ENCODE measurements at regions not wholly inside any gene's neighbourhood (a gene's known extent, or its start where the extent isn't known, plus 50 kb on each side); places are given as distances from the start of the nearest gene placed in this dataset.
A peak's percentile ranks its signal among the peaks of the same experiment; 100 is the strongest.
"Not testable (repeated sequence)": the region's sequence is repeated elsewhere in the genome, so short reads cannot be mapped to it uniquely, and the experiment has no call there.

GRCh38 chr12:46522071-46522470, 149.5 kb upstream of the SLC38A2 start:
- DNase-seq (ENCODE audit: low read depth, low spot score): no peak

DNA sequence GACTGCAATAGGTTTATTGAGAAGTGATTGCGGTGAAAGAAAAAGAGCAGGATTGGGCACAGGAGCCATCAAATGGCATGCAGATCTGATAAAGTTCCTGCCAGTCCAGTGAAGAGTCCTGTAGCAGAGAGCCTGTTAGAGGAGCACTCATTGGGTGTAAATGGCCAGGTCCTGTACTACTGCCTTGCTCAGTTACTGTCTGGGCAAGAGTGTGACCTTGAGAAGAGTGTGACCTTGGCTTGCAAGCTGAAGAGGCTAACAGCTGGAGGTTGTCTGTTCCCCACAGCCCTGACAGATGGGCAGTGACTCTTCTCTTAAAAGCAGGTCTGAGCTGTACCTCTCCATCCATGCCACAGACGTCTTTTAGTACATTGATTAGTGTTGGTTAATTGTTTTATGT, 148.6 kb upstream of the SLC38A2 start:
- DNase-seq (ENCODE audit: low read depth, low spot score): no peak

GRCh38 chr12:46519407-46519806, 146.8 kb upstream of the SLC38A2 start:
- DNase-seq (ENCODE audit: low read depth, low spot score): no peak

DNA sequence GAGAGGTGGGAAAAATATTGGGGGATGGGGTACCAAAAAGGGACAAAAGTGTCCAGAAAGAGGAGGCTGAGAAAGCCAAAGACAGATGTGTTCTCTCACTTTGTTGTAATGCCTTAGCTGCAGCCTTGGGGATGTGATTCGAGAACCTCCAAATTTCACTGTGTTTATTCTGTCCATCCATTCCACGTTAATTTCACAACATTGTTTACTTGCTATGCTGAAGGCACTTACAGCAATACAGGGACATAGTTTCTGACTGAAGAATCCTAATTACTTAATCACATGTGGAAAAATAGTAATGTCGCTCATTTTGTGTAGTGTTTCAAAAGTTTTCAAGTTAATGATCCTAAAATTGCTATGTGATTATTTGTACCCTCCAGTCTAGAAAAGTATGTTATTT, 146.2 kb upstream of the SLC38A2 start:
- no peak for DNase-seq (ENCODE audit: low read depth, low spot score)

GRCh38 chr12:46518169-46518568, 145.6 kb upstream of the SLC38A2 start:
- no peak for DNase-seq (ENCODE audit: low read depth, low spot score)

GRCh38 chr12:46517579-46517962, 145.0 kb upstream of the SLC38A2 start:
- no peak for DNase-seq (ENCODE audit: low read depth, low spot score)

- no peak for DNase-seq (ENCODE audit: low read depth, low spot score)
Measured at GRCh38 chr12:46516933-46517578, 144.5 kb upstream of the SLC38A2 start.

DNA sequence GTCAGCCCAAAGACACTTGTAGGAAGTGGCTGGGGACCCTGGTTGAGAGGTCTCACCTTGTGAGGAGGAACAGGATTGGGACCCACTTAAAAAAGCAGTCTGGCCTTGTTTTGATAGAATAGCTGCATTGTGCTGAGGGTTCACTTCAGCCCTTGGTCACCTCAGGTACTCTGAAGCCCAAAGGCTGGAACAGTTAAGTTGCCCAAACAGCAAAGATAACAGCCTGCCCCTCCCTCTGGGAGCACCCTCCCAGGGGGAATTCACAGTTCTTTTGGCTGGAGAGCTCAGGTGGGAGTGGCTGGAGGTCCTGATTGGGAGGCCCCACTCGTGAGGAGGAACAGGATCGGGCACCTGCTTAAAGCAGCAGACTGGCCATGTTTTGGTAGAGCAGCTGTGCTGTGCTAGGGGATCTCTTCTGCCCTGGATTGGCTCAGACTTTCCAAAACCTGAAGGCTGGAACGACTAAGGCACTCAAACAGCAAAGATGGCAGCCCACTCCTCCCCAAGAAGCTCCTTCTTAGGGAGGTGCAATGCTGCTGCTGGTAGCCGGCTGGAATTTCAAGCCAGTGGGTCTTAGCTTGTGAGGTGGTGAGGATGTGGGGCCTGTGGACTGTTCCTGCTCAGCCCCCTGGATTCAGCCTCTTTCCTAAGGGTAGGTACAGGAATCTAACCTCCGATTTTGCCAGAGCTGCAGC, 143.8 kb upstream of the SLC38A2 start:
- DNase-seq (ENCODE audit: low read depth, low spot score): no peak

DNA sequence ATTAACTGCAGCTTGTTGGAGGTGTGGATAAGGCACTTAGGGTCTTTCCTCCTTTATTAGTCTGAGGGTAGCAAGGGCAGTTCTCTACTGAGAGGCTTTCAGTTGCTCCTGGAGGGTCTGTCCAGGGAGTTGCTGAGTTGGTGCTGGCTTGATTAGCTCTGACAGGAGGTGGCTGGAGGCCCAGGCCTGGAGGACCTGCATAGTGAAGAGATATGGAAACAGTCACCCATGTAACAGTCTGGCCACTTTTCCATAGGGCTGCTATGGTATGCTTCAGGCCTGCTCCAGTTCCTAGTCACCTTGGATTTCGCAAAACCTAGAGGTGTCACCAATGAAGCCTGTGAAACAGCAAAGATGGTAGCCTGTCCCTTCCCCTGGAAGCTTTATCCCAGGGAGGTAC, 143.3 kb upstream of the SLC38A2 start:
- DNase-seq (ENCODE audit: low read depth, low spot score): no peak

- no peak for DNase-seq (ENCODE audit: low read depth, low spot score)
Measured at GRCh38 chr12:46514886-46515285, 142.3 kb upstream of the SLC38A2 start.

DNA sequence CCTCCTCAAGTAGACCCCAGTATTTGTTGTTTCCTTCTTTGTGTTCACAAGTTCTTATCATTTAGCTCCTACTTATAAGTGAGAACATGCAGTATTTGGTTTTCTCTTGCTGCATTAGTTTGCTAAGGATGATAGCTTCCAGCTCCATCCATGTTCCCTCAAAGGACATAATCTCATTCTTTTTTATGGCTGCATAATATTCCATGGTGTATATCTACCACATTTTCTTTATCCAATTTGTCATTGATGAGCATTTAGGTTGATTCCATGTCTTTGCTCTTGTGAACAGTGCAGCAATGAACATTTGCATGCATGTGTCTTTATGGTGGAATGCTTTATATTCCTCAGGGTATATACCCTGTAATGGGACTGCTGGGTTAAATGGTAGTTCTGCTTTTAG, 137.7 kb upstream of the SLC38A2 start:
- not testable (repeated sequence) for DNase-seq (ENCODE audit: low read depth, low spot score)

- no peak for DNase-seq (ENCODE audit: low read depth, low spot score)
Measured at GRCh38 chr12:46509135-46509534, 136.6 kb upstream of the SLC38A2 start.

DNA sequence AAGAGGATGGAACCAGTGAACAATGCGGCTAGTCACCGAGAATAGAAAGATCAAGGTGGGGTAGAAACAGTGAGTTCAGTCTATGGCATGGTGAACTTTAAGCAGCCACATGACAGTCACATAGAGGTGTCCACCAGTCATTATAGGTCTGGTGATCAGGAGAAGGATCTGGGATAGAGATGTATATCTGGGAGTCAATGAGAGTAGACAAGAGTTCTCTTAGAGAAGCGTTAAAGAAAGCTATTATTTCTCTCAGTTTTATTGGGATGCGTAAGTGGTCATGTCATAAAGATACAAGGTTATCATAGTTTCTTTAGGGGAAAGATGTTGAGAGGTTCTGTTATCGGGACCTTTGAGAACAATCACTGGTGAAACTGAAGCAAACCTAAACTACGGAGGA, 136.1 kb upstream of the SLC38A2 start:
- no peak for DNase-seq (ENCODE audit: low read depth, low spot score)

DNA sequence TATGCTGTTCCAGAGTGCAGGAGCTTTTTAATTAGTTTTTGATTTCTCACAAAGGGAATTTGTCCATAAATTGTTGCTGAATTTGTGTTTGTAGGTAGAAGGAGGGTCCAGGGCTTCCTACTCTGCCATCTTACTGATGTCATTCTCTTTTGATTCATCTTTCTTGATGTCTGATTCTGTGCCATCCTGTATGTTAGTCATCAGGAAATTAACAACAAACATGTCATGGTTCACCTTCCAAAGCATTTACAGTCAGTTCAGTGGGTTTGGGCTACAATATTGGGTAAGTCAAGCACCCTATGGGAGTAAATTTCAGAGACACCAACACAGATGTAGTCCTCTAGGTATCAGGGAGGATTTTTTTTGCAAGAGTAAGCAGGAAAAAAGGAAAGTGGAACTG, 135.2 kb upstream of the SLC38A2 start:
- no peak for DNase-seq (ENCODE audit: low read depth, low spot score)

DNA sequence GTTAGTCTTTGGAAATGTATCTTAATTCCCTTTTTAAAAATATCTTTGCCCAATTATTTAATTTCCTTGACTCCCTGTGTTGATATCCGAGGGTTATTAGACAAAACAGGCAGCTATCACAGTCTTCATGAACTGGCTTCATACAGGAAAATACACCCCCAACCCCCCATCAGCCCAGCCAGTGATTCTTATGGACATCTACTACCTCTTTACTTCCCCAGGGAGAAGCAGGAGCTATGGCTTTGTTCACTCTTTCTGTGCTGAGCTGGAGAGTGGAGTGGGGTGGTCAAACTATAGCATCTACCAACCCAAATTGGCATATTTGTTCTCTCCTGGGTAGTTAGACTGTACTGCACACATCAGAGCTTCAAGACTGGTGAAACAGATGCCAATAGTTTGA, 134.4 kb upstream of the SLC38A2 start:
- no peak for DNase-seq (ENCODE audit: low read depth, low spot score)

DNA sequence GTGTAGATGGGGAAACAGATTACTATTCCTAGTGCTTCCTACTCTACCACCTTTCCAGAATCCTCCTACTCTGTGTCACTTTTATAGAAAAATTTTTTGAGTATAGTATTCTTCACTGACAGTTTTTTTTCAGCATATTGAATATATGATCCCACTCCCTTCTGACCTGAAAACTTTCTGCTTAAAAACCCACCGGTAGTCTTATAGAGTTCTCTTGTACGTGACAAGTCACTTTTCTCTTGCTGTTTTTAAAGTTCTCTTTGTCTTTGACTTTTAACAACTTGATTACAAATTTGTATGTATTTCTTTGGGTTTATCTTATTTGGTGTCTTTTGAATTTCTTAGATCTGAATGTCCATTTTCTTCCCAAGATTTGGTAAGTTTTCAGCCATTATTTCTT, 133.6 kb upstream of the SLC38A2 start:
- no peak for DNase-seq (ENCODE audit: low read depth, low spot score)

- no peak for DNase-seq (ENCODE audit: low read depth, low spot score)
Measured at GRCh38 chr12:46504494-46504893, 131.9 kb upstream of the SLC38A2 start.

- DNase-seq (ENCODE audit: low read depth, low spot score): no peak
Measured at GRCh38 chr12:46503637-46504175, 131.1 kb upstream of the SLC38A2 start.

- DNase-seq (ENCODE audit: low read depth, low spot score): no peak
Measured at GRCh38 chr12:46500673-46501072, 128.1 kb upstream of the SLC38A2 start.

DNA sequence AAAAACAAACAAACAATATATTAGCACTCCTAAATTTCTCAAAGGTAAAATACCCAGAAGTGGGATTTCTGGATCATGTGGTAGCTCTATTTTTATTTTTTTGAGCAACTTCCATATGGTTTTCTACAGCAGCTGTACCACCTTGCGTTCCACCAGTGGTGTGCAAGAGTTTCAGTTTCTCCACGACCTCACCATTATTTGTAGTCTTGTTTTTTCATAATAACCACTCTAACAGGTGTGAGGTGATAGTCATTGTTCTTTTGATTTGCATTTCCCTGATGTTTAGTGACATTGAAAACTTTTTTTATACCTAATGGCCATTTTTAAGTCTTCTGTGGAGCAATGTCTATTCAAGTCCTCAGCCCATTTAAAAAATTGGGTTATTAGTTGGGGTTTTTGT, 127.3 kb upstream of the SLC38A2 start:
- DNase-seq (ENCODE audit: low read depth, low spot score): no peak

GRCh38 chr12:46499226-46499625, 126.7 kb upstream of the SLC38A2 start:
- DNase-seq (ENCODE audit: low read depth, low spot score): no peak

DNA sequence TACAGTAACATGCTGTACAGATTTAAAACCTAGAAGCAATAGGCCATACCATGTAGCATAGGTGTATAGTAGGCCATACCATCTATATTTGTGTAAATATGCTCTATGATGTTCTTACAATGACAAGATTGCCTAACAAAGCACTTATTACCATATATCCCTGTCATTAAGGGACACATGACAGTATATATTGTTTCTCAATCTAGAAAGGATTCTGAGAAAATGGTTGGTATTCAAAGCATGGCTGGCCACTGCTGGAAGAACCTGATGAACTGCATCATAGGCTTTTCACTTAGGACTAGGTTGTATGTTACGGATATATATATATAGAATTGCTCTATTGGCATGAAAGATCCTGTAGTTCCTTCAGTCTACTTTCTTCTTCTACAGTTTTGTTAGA, 125.2 kb upstream of the SLC38A2 start:
- DNase-seq (ENCODE audit: low read depth, low spot score): no peak

- peak; percentile 17 for DNase-seq (ENCODE audit: low read depth, low spot score)
Measured at GRCh38 chr12:46494424-46494823, 121.9 kb upstream of the SLC38A2 start.

All from pulmonary artery endothelial cell (primary cell).